ENCODE measurements at regions not wholly inside any gene's neighbourhood (a gene's known extent, or its start where the extent isn't known, plus 50 kb on each side); places are given as distances from the start of the nearest gene placed in this dataset.

DNA sequence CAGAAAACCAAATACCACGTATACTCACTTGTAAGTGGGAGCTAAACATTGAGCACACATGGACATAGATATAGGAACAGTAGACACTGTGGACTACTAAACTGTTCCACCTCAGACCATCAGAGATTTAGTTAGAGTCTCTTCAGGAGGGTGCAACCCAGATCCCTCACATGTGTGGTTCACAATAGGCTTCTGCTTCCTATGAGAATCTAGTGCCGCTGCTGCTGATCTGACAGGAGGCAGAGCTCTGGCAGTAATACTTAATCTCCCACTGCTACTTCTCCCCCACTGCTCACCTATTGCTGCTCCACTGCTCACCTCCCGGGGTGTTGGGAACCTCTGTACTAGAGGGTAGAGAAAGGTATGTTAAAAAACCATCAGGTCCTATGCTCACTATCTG is 533.3 kb downstream of the NSUN3 start:
- intact Hi-C loops (cut with micrococcal nuclease), result no loop called here
- TF ChIP-seq NR4A1 (CRISPR knock-in tag; IDR thresholded peaks at IDR 0.05) (no peak), NR4A1 (tag; IDR thresholded peaks at IDR 0.05) (no peak), TAF7 (tag; IDR thresholded peaks at IDR 0.05) (no peak), LEF1 (IDR thresholded peaks at IDR 0.05) (no peak), KDM4B (IDR thresholded peaks at IDR 0.05; ENCODE audit: borderline replicate concordance in 2 of 2, low read depth in 1 of 2) (no peak), TOE1 (IDR thresholded peaks at IDR 0.05; ENCODE audit: borderline replicate concordance) (no peak), TOE1 (CRISPR knock-in tag; IDR thresholded peaks at IDR 0.05; ENCODE audit: borderline replicate concordance, low read depth) (no peak), SLC30A9 (CRISPR knock-in tag; IDR thresholded peaks at IDR 0.05) (no peak), BRCA1 (IDR thresholded peaks at IDR 0.05) (no peak), BRCA1 (CRISPR knock-in tag; IDR thresholded peaks at IDR 0.05) (no peak), ZC3H11A (IDR thresholded peaks at IDR 0.05; ENCODE audit: low read depth, low read length) (no peak), ZNF324 (CRISPR knock-in tag; IDR thresholded peaks at IDR 0.05) (no peak), ZNF717 (CRISPR knock-in tag; IDR thresholded peaks at IDR 0.05) (no peak), ZNF124 (CRISPR knock-in tag; IDR thresholded peaks at IDR 0.05) (no peak), MCM7 (IDR thresholded peaks at IDR 0.05) (no peak), ARID1B (IDR thresholded peaks at IDR 0.05) (no peak), ZNF75A (CRISPR knock-in tag; IDR thresholded peaks at IDR 0.05) (no peak)
- TF ChIP-seq, protein P1, sequence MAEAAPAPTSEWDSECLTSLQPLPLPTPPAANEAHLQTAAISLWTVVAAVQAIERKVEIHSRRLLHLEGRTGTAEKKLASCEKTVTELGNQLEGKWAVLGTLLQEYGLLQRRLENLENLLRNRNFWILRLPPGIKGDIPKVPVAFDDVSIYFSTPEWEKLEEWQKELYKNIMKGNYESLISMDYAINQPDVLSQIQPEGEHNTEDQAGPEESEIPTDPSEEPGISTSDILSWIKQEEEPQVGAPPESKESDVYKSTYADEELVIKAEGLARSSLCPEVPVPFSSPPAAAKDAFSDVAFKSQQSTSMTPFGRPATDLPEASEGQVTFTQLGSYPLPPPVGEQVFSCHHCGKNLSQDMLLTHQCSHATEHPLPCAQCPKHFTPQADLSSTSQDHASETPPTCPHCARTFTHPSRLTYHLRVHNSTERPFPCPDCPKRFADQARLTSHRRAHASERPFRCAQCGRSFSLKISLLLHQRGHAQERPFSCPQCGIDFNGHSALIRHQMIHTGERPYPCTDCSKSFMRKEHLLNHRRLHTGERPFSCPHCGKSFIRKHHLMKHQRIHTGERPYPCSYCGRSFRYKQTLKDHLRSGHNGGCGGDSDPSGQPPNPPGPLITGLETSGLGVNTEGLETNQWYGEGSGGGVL (CRISPR knock-in tag; IDR thresholded peaks at IDR 0.05), result no peak
- TF ChIP-seq, protein P2, sequence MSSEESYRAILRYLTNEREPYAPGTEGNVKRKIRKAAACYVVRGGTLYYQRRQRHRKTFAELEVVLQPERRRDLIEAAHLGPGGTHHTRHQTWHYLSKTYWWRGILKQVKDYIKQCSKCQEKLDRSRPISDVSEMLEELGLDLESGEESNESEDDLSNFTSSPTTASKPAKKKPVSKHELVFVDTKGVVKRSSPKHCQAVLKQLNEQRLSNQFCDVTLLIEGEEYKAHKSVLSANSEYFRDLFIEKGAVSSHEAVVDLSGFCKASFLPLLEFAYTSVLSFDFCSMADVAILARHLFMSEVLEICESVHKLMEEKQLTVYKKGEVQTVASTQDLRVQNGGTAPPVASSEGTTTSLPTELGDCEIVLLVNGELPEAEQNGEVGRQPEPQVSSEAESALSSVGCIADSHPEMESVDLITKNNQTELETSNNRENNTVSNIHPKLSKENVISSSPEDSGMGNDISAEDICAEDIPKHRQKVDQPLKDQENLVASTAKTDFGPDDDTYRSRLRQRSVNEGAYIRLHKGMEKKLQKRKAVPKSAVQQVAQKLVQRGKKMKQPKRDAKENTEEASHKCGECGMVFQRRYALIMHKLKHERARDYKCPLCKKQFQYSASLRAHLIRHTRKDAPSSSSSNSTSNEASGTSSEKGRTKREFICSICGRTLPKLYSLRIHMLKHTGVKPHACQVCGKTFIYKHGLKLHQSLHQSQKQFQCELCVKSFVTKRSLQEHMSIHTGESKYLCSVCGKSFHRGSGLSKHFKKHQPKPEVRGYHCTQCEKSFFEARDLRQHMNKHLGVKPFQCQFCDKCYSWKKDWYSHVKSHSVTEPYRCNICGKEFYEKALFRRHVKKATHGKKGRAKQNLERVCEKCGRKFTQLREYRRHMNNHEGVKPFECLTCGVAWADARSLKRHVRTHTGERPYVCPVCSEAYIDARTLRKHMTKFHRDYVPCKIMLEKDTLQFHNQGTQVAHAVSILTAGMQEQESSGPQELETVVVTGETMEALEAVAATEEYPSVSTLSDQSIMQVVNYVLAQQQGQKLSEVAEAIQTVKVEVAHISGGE (CRISPR knock-in tag; IDR thresholded peaks at IDR 0.05), result no peak
- TF ChIP-seq, protein P3, sequence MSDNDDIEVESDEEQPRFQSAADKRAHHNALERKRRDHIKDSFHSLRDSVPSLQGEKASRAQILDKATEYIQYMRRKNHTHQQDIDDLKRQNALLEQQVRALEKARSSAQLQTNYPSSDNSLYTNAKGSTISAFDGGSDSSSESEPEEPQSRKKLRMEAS (CRISPR knock-in tag; IDR thresholded peaks at IDR 0.05), result no peak
- no peaks in the 10 kb centered on the region for H4K20me1 ChIP-seq (replicated peaks; ENCODE audit: control insufficient read depth, insufficient read depth, low read length)
- H3K4me2 ChIP-seq (ENCODE audit: insufficient read depth, low read length), result no peak overlapping the region
- H3K27me3 ChIP-seq (ENCODE audit: control insufficient read depth in 2 of 2, insufficient read depth in 2 of 2, low read length in 2 of 2), result no peaks in the 10 kb centered on the region
- no peaks in the 10 kb centered on the region for H3K9me1 ChIP-seq (ENCODE audit: control insufficient read depth, insufficient read depth, low read length)
- no peaks in the 10 kb centered on the region for H3K79me2 ChIP-seq (ENCODE audit: control insufficient read depth, insufficient read depth, low read length)
- WGBS (ENCODE audit: insufficient coverage, low coverage, missing lambda C conversion rate), result 0% methylated on average over 3 of the region's 3 CpGs
- H3K27ac ChIP-seq (ENCODE audit: extremely low read depth, low read depth, low read length), result no peak overlapping the region
- H3K4me3 ChIP-seq, result no peak overlapping the region
- in situ Hi-C loops (cut with MboI), result no loop called here
- no peak overlapping the region for H2AFZ ChIP-seq (ENCODE audit: low read depth, low read length)
- no peaks in the 10 kb centered on the region for H3K9me3 ChIP-seq (replicated peaks; ENCODE audit: control insufficient read depth, insufficient read depth, low read depth, low read length)
- CTCF ChIA-PET (ENCODE audit: low intra/inter-chr PET ratio), result no interaction called here
- no peak for DNase-seq (ENCODE audit: extremely low read depth in 1 of 4, low spot score in 3 of 4)
- ATAC-seq, result no peak
- no peaks in the 10 kb centered on the region for H3K4me1 ChIP-seq (replicated peaks in 1 of 2; ENCODE audit: control insufficient read depth in 2 of 2, insufficient read depth in 2 of 2, low read length in 2 of 2)
- no peaks in the 10 kb centered on the region for H3K36me3 ChIP-seq (ENCODE audit: control insufficient read depth, insufficient read depth, low read length)
- no TSS peak for BruUV-seq (replicated peaks)
- POLR2A ChIA-PET, result no interaction called here
- H3K9ac ChIP-seq (ENCODE audit: insufficient read depth in 1 of 2, low read depth in 2 of 2, low read length in 2 of 2), result no peak overlapping the region
- FAIRE-seq, result no peak

Measured in K562 (cell line).